SK-N-MC (cell line): ENCODE measurements at regions not wholly inside any gene's neighbourhood (a gene's known extent, or its start where the extent isn't known, plus 50 kb on each side); places are given as distances from the start of the nearest gene placed in this dataset.

Experiments used
- EZH2 ChIP-seq: fragments of 200-600 bp; sonication (generic); IDR thresholded peaks from one replicate; pipeline ENCODE4 v1.6.1; 2017; ENCODE audit warnings: antibody characterized with exemption
- POLR2AphosphoS5 ChIP-seq: IDR thresholded peaks from 2 replicates; pipeline ENCODE4 v1.6.1; 2012; ENCODE audit warnings: mild to moderate bottlenecking, low read depth, low read length, borderline replicate concordance

DNA sequence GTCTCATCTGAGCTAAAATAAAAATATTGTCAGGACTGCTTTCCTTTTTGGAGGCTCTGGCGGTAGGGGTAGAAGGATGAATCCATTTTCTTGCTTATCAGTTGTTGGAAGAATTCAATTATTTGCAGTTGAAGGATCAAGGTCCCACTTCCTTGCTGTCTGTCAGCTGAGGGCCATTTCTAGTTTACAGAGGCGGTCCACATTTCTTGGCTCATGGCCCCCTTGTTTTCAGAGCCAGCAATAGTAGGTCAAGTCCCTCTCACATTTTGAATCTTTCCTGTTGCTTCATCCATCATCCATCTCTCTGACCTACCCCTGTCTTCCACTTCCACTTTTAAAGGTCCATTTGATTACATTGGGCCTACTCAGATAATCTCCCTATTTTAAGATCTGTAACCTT is 1099.3 kb upstream of the DIAPH2 start:
- TF ChIP-seq POLR2AphosphoS5, result no peak
- TF ChIP-seq EZH2, result no peak
